D721Med (cell line): ENCODE measurements at regions not wholly inside any gene's neighbourhood (a gene's known extent, or its start where the extent isn't known, plus 50 kb on each side); places are given as distances from the start of the nearest gene placed in this dataset.

Source experiments
- DNase-seq: peaks from one replicate; pipeline ENCODE4 v3.0.0; 2011; ENCODE audit warnings: low spot score; ENCODE audit not compliant: insufficient read length
- FAIRE-seq: peaks from 2 replicates; lab custom pipeline; 2011; peaks lifted over from hg19 to GRCh38; lab: Jason Lieb, UNC
- TF ChIP-seq, protein P1 (sequence below): IDR thresholded peaks from 2 replicates; pipeline ENCODE4 v1.5.1; 2012; ENCODE audit warnings: mild to moderate bottlenecking, control low read depth; ENCODE audit not compliant: insufficient read depth; ENCODE audit errors: missing control alignments

DNA sequence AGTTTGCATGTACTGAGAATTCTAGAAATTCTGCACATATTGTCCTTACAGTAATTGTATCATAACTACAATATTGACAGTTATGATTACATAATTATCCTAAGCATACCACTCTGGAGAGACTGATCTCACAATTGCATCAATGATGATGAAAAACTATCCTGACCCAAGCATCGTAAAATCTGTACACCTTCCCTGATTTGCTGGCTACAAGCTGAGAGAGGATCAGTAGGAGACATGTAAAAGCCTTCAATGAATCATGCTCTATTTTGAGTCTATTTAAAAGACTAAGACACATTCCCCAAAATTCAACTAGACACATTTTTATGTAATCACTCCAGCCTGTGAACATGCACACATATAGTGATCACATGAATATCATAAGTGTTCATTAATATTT, 1833.8 kb downstream of the EFNA5 start:
- TF ChIP-seq, protein P1, sequence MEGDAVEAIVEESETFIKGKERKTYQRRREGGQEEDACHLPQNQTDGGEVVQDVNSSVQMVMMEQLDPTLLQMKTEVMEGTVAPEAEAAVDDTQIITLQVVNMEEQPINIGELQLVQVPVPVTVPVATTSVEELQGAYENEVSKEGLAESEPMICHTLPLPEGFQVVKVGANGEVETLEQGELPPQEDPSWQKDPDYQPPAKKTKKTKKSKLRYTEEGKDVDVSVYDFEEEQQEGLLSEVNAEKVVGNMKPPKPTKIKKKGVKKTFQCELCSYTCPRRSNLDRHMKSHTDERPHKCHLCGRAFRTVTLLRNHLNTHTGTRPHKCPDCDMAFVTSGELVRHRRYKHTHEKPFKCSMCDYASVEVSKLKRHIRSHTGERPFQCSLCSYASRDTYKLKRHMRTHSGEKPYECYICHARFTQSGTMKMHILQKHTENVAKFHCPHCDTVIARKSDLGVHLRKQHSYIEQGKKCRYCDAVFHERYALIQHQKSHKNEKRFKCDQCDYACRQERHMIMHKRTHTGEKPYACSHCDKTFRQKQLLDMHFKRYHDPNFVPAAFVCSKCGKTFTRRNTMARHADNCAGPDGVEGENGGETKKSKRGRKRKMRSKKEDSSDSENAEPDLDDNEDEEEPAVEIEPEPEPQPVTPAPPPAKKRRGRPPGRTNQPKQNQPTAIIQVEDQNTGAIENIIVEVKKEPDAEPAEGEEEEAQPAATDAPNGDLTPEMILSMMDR: no peak
- FAIRE-seq (no peak), DNase-seq (no peak)

GRCh38 chr5:105836268-105836667, 1834.5 kb downstream of the EFNA5 start:
- no peak for FAIRE-seq

GRCh38 chr5:105828821-105829220, 1841.9 kb downstream of the EFNA5 start:
- no peak for FAIRE-seq
- TF ChIP-seq, protein P1: no peak
- no peak for DNase-seq

More at GRCh38 chr5:105836268-105836667, 1834.5 kb downstream of the EFNA5 start:
- TF ChIP-seq, protein P1: no peak
- DNase-seq: no peak

DNA sequence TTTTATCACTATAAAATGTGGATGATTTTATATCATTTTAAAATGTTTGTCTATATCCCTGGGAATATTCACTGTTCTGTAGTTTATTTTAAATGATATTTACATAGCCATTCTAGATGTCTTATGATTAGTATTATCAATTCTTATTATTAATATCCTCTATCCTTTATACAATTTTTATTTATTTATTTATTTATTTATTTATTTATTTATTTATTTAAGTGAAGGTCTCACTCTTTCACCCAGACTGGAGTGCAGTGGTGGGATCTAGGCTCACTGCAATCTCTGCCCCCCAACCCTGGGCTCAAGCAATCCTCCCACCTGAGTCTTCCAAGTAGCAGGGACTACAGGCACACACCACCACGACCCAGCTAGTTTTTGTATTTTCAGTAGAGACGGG, 1848.9 kb downstream of the EFNA5 start:
- no peak for DNase-seq
- TF ChIP-seq, protein P1: no peak
- no peak for FAIRE-seq

GRCh38 chr5:105817914-105818313, 1852.8 kb downstream of the EFNA5 start:
- DNase-seq: no peak
- TF ChIP-seq, protein P1: no peak
- peak; percentile 25 for FAIRE-seq

DNA sequence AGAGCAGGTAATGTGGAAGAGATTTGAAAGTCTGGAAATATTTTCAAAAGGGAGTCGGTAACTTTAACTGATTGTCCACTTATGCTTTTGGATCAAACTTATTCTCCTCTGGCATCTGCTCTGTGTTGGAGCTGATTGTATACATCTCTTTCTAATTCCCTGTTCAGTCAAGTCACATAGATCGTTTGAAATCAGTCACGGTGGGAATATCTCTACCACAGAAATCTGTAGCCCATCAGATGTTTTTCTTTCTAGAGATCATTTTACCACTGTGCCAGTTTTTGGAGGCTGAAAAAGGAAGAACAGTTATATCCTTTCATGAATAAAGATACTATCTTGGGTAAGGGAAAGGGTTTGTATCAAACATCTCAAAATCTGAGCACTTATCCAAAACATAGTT, 1853.3 kb downstream of the EFNA5 start:
- TF ChIP-seq, protein P1: no peak
- no peak for DNase-seq
- no peak for FAIRE-seq

GRCh38 chr5:105816961-105817360, 1853.8 kb downstream of the EFNA5 start:
- FAIRE-seq: no peak
- DNase-seq: no peak
- TF ChIP-seq, protein P1: no peak
